HEK293 (cell line): ENCODE measurements at regions not wholly inside any gene's neighbourhood (a gene's known extent, or its start where the extent isn't known, plus 50 kb on each side); places are given as distances from the start of the nearest gene placed in this dataset.

Source experiments
- CTCF ChIA-PET: fragments of 350-600 bp; formaldehyde crosslinking; extraction: SDS; loops from one replicate; lab custom pipeline; 2021; ENCODE audit warnings: antibody characterized with exemption; lab: Yijun Ruan, JAX
- POLR2A ChIA-PET: fragments of 300-600 bp; formaldehyde crosslinking; extraction: SDS; loops from one replicate; lab custom pipeline; 2020; ENCODE audit warnings: antibody characterized with exemption, inconsistent platforms; lab: Yijun Ruan, JAX
- H3K27ac ChIP-seq: fragments of 200-500 bp; sonication (Bioruptor generic); 2 replicates; pipeline ENCODE4 v1.5.1; 2014; ENCODE audit warnings: low read depth, low read length, control low read depth, inconsistent platforms; ENCODE audit errors: extremely low read depth
- H3K36me3 ChIP-seq, 2 experiments: fragments of 200-500 bp in 1 of 2; sonication (Bioruptor generic) in 1 of 2; 1 replicate in 1 of 2; 2 replicates in 1 of 2; pipeline ENCODE4 v1.5.1; 2014 to 2017; ENCODE audit warnings: inconsistent platforms in 2 of 2, low read length in 2 of 2; ENCODE audit not compliant: control insufficient read depth in 2 of 2, insufficient read depth in 1 of 2
- H3K4me1 ChIP-seq: fragments of 200-500 bp; sonication (Bioruptor generic); 2 replicates; pipeline ENCODE4 v1.5.1; 2014; ENCODE audit warnings: mild to moderate bottlenecking, low read length, inconsistent platforms; ENCODE audit not compliant: control insufficient read depth, insufficient read depth
- H3K4me3 ChIP-seq: 2 replicates; pipeline ENCODE4 v1.5.1; 2011; ENCODE audit warnings: low read depth, mild to moderate bottlenecking, control low read depth, low read length, moderate library complexity
- H3K9me3 ChIP-seq: fragments of 200-500 bp; sonication (Bioruptor generic); 2 replicates; pipeline ENCODE4 v1.5.1; 2014; ENCODE audit warnings: low read depth, low read length, inconsistent platforms; ENCODE audit not compliant: control insufficient read depth, insufficient read depth
- BCL11A ChIP-seq: fragments of 450-650 bp; formaldehyde crosslinking; IDR thresholded peaks from 2 replicates; pipeline ENCODE4 v1.5.1; 2016; ENCODE audit warnings: low read depth, missing biosample characterization, missing genetic modification characterization
- GLI2 ChIP-seq: fragments of 450-650 bp; formaldehyde crosslinking; IDR thresholded peaks from 2 replicates; pipeline ENCODE4; 2017; ENCODE audit warnings: missing biosample characterization, missing genetic modification characterization, low read depth, borderline replicate concordance
- GLI4 ChIP-seq: fragments of 450-650 bp; formaldehyde crosslinking; IDR thresholded peaks from 2 replicates; pipeline ENCODE4 v1.5.1; 2016; ENCODE audit warnings: missing biosample characterization, missing genetic modification characterization
- KLF7 ChIP-seq: fragments of 450-650 bp; formaldehyde crosslinking; IDR thresholded peaks from 2 replicates; pipeline ENCODE4 v1.5.1; 2016; ENCODE audit warnings: missing biosample characterization, missing genetic modification characterization, borderline replicate concordance
- PRDM1 ChIP-seq: fragments of 450-650 bp; formaldehyde crosslinking; IDR thresholded peaks from 2 replicates; pipeline ENCODE4; 2016; ENCODE audit warnings: missing biosample characterization, missing genetic modification characterization
- PRDM10 ChIP-seq: fragments of 450-650 bp; formaldehyde crosslinking; IDR thresholded peaks from 2 replicates; pipeline ENCODE4 v1.5.1; 2016; ENCODE audit warnings: missing biosample characterization, missing genetic modification characterization
- PRDM4 ChIP-seq: fragments of 450-650 bp; formaldehyde crosslinking; IDR thresholded peaks from 2 replicates; pipeline ENCODE4 v1.5.1; 2017; ENCODE audit warnings: missing biosample characterization, missing genetic modification characterization
- SALL2 ChIP-seq: fragments of 450-650 bp; formaldehyde crosslinking; IDR thresholded peaks from 2 replicates; pipeline ENCODE4 v1.5.0; 2017; ENCODE audit warnings: missing biosample characterization, mild to moderate bottlenecking, missing genetic modification characterization, borderline replicate concordance
- ZBTB17 ChIP-seq: fragments of 450-650 bp; formaldehyde crosslinking; IDR thresholded peaks from 2 replicates; pipeline ENCODE4 v1.5.1; 2016; ENCODE audit warnings: missing biosample characterization, missing genetic modification characterization
- ZBTB21 ChIP-seq: fragments of 450-650 bp; formaldehyde crosslinking; IDR thresholded peaks from 2 replicates; pipeline ENCODE4 v1.5.1; 2017; ENCODE audit warnings: missing biosample characterization, missing genetic modification characterization
- ZBTB48 ChIP-seq: fragments of 450-650 bp; formaldehyde crosslinking; IDR thresholded peaks from 2 replicates; pipeline ENCODE4 v1.5.1; 2016; ENCODE audit warnings: missing biosample characterization, missing genetic modification characterization
- ZFP3 ChIP-seq: fragments of 450-650 bp; formaldehyde crosslinking; IDR thresholded peaks from 2 replicates; pipeline ENCODE4 v1.5.1; 2016; ENCODE audit warnings: low read depth, missing biosample characterization, missing genetic modification characterization
- ZNF157 ChIP-seq: fragments of 450-650 bp; formaldehyde crosslinking; IDR thresholded peaks from 2 replicates; pipeline ENCODE4 v1.5.1; 2016; ENCODE audit warnings: missing biosample characterization, missing genetic modification characterization
- ZNF16 ChIP-seq: fragments of 450-650 bp; formaldehyde crosslinking; IDR thresholded peaks from 2 replicates; pipeline ENCODE4 v1.5.1; 2016; ENCODE audit warnings: low read depth, missing biosample characterization, missing genetic modification characterization
- ZNF335 ChIP-seq: fragments of 450-650 bp; formaldehyde crosslinking; conservative IDR thresholded peaks from 2 replicates; pipeline ENCODE4 v1.5.1; 2016; ENCODE audit warnings: missing biosample characterization, missing genetic modification characterization
- ZNF529 ChIP-seq: fragments of 450-650 bp; formaldehyde crosslinking; IDR thresholded peaks from 2 replicates; pipeline ENCODE4 v1.5.1; 2017; ENCODE audit warnings: missing genetic modification characterization, missing biosample characterization; ENCODE audit not compliant: insufficient replicate concordance
- ZNF530 ChIP-seq: fragments of 450-650 bp; formaldehyde crosslinking; IDR thresholded peaks from 2 replicates; pipeline ENCODE4 v1.5.1; 2016; ENCODE audit warnings: low read depth, missing biosample characterization, missing genetic modification characterization
- ZNF585B ChIP-seq: fragments of 450-650 bp; formaldehyde crosslinking; IDR thresholded peaks from 2 replicates; pipeline ENCODE4 v1.5.1; 2016; ENCODE audit warnings: missing biosample characterization, missing genetic modification characterization
- ZNF624 ChIP-seq: fragments of 450-650 bp; formaldehyde crosslinking; IDR thresholded peaks from 2 replicates; pipeline ENCODE4 v1.5.1; 2017; ENCODE audit warnings: missing biosample characterization, missing genetic modification characterization
- ZNF654 ChIP-seq: fragments of 450-650 bp; formaldehyde crosslinking; IDR thresholded peaks from 2 replicates; pipeline ENCODE4 v1.5.1; 2016; ENCODE audit warnings: low read depth, missing biosample characterization, missing genetic modification characterization
- ZNF692 ChIP-seq: fragments of 450-650 bp; formaldehyde crosslinking; IDR thresholded peaks from 2 replicates; pipeline ENCODE4 v1.5.1; 2016; ENCODE audit warnings: missing biosample characterization, missing genetic modification characterization
- ZNF777 ChIP-seq: fragments of 450-650 bp; formaldehyde crosslinking; IDR thresholded peaks from 2 replicates; pipeline ENCODE4 v1.5.1; 2017; ENCODE audit warnings: missing biosample characterization, missing genetic modification characterization, borderline replicate concordance

- ChIA-PET CTCF (no interaction called here), POLR2A (no interaction called here)
- H3K36me3 ChIP-seq: no peaks in the 10 kb centered on the region
- H3K27ac ChIP-seq: no peak overlapping the region
- TF ChIP-seq ZNF529 (tag by site-specific recombination) (no peak), ZNF16 (tag by site-specific recombination) (no peak), ZNF624 (tag by site-specific recombination) (no peak), ZBTB48 (tag by site-specific recombination) (no peak), ZBTB17 (tag by site-specific recombination) (no peak), GLI2 (tag by site-specific recombination) (no peak), PRDM10 (tag by site-specific recombination) (no peak), ZNF530 (tag by site-specific recombination) (no peak), ZFP3 (tag by site-specific recombination) (no peak), PRDM1 (tag by site-specific recombination) (no peak), BCL11A (tag by site-specific recombination) (no peak)
- H3K9me3 ChIP-seq: no peaks in the 10 kb centered on the region
- H3K4me1 ChIP-seq: no peaks in the 10 kb centered on the region
- H3K4me3 ChIP-seq: no peak overlapping the region
Observed at GRCh38 chr6:147065786-147066185, 138.4 kb upstream of the STXBP5 start.

- ChIA-PET POLR2A (no interaction called here), CTCF (no interaction called here)
Observed at GRCh38 chr6:147067184-147067583, 137.0 kb upstream of the STXBP5 start.

More at GRCh38 chr6:147067184-147067583, 137.0 kb upstream of the STXBP5 start:
- no peaks in the 10 kb centered on the region for H3K4me1 ChIP-seq
- no peak overlapping the region for H3K27ac ChIP-seq
- no peak for TF ChIP-seq KLF7
- no peak for TF ChIP-seq GLI4
- no peak for TF ChIP-seq ZNF335 (tag by site-specific recombination)
- TF ChIP-seq ZNF654 (tag by site-specific recombination): no peak
- no peak for TF ChIP-seq SALL2 (tag by site-specific recombination)
- no peak for TF ChIP-seq ZNF585B
- TF ChIP-seq ZBTB48 (tag by site-specific recombination): no peak
- no peak for TF ChIP-seq ZNF692 (tag by site-specific recombination)
- no peak for TF ChIP-seq PRDM4 (tag by site-specific recombination)
- no peak for TF ChIP-seq ZNF157 (tag by site-specific recombination)
- no peak for TF ChIP-seq ZBTB21 (tag by site-specific recombination)
- no peak for TF ChIP-seq ZNF777
- TF ChIP-seq, all 188 proteins: peak for 0
- no peak overlapping the region for H3K4me3 ChIP-seq
- no peaks in the 10 kb centered on the region for H3K9me3 ChIP-seq
- H3K36me3 ChIP-seq: no peaks in the 10 kb centered on the region
